ENCODE measurements at regions not wholly inside any gene's neighbourhood (a gene's known extent, or its start where the extent isn't known, plus 50 kb on each side); places are given as distances from the start of the nearest gene placed in this dataset.

DNA sequence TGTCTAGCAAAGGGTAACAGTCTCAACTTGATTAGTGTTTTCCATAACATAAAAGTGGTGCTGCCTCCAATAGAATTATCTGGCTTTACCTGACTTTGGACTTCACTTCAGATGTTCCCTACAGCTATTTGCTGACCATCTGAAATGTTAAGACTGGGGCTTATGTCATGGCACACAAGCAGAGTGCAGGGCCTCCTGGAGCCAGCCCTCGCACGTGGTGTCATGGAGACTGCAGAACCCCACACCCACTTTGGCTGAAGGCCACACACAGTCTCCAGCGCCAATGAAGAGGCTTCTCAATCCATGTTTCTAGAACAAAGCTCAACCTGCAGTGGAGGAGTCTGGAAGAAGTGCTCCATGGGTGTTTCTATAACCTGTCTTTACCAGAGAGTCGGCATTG is 169.6 kb upstream of the FRMD6 start:
- TF ChIP-seq SRF (IDR thresholded peaks at IDR 0.05; ENCODE audit: low read depth), result no peak
- no peak for TF ChIP-seq EZH2phosphoT487 (IDR thresholded peaks at IDR 0.05; ENCODE audit: borderline replicate concordance)
- no peak for TF ChIP-seq POLR2A (IDR thresholded peaks at IDR 0.05; ENCODE audit: borderline replicate concordance, extremely low read depth, insufficient read depth, insufficient read length)
- TF ChIP-seq YY1 (IDR thresholded peaks at IDR 0.05; ENCODE audit: extremely low read depth, insufficient replicate concordance, low read depth, low read length), result no peak
- TF ChIP-seq, protein P1, sequence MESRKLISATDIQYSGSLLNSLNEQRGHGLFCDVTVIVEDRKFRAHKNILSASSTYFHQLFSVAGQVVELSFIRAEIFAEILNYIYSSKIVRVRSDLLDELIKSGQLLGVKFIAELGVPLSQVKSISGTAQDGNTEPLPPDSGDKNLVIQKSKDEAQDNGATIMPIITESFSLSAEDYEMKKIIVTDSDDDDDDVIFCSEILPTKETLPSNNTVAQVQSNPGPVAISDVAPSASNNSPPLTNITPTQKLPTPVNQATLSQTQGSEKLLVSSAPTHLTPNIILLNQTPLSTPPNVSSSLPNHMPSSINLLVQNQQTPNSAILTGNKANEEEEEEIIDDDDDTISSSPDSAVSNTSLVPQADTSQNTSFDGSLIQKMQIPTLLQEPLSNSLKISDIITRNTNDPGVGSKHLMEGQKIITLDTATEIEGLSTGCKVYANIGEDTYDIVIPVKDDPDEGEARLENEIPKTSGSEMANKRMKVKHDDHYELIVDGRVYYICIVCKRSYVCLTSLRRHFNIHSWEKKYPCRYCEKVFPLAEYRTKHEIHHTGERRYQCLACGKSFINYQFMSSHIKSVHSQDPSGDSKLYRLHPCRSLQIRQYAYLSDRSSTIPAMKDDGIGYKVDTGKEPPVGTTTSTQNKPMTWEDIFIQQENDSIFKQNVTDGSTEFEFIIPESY (IDR thresholded peaks at IDR 0.05; ENCODE audit: extremely low read depth, insufficient replicate concordance, low read length), result no peak
- TF ChIP-seq, protein P2, sequence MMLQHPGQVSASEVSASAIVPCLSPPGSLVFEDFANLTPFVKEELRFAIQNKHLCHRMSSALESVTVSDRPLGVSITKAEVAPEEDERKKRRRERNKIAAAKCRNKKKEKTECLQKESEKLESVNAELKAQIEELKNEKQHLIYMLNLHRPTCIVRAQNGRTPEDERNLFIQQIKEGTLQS (IDR thresholded peaks at IDR 0.05), result no peak
- TF ChIP-seq EGR1 (IDR thresholded peaks at IDR 0.05; ENCODE audit: low read depth), result no peak
- TF ChIP-seq JUND (IDR thresholded peaks at IDR 0.05), result no peak
- no peak for TF ChIP-seq RAD21 (IDR thresholded peaks at IDR 0.05; ENCODE audit: low read depth)
- no peak for ATAC-seq
- Histone ChIP-seq H3K9me2 (ENCODE audit: insufficient read depth) (no peaks in the 10 kb centered on the region), H2AFZ (ENCODE audit: low read depth, low read length, poor library complexity, severe bottlenecking) (no peak overlapping the region), H3K27me3 (ENCODE audit: insufficient read depth, low read length) (no peaks in the 10 kb centered on the region), H3K4me1 (ENCODE audit: control insufficient read depth in 1 of 2, insufficient read depth in 2 of 2, low read length in 2 of 2) (no peaks in the 10 kb centered on the region), H3K9me3 (ENCODE audit: control insufficient read depth in 1 of 2, insufficient read depth in 1 of 2, low read depth in 1 of 2, low read length in 2 of 2) (no peaks in the 10 kb centered on the region), H3K36me3 (ENCODE audit: control insufficient read depth in 1 of 2, insufficient read depth in 2 of 2, low read length in 2 of 2) (no peaks in the 10 kb centered on the region), H3K27ac (ENCODE audit: low read depth, low read length) (no peak overlapping the region), H3K4me3 (replicated peaks in 1 of 2; ENCODE audit: low read depth in 1 of 2, low read length in 2 of 2) (no peak overlapping the region), H3K4me2 (ENCODE audit: low read length) (no peak overlapping the region), H3K9ac (ENCODE audit: low read length) (no peak overlapping the region), H4K20me1 (ENCODE audit: insufficient read depth) (no peaks in the 10 kb centered on the region), H3K79me2 (ENCODE audit: insufficient read depth, low read length) (no peaks in the 10 kb centered on the region)
- BruUV-seq (replicated peaks), result no TSS peak
- RAD21 ChIA-PET (ENCODE audit: low non-redundant PET in 1 of 2, low total read pairs in 2 of 2, uncharacterized antibody in 2 of 2, unreplicated experiment in 2 of 2), result no interaction called here
- intact Hi-C loops (cut with micrococcal nuclease), result no loop called here
- DNase-seq (ENCODE audit: low read depth, low spot score), result no peak
- POLR2A ChIA-PET, result no interaction called here
- CTCF ChIA-PET, result no interaction called here

DNA sequence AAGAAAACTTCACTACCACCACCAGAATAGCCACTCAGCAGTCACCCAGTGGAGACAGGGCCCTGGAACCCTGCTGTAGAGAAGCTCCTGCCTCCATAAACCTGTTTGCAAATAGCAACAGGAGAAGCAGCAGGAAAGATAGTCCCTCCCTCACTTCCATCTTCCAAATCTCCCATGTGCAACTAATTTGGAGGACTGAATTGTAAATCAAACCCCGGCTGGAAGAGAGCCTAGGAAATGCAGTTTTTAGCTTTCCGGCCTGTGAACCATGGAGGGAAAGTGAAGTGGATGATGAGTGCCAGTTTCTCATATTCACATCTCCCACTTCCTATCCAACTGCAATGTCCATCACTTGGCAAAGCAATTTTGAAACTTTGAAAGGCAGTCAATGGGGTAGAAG is 167.2 kb upstream of the FRMD6 start:
- POLR2A ChIA-PET, result no interaction called here
- TF ChIP-seq EZH2 (IDR thresholded peaks at IDR 0.05), result no peak
- TF ChIP-seq, protein P3, sequence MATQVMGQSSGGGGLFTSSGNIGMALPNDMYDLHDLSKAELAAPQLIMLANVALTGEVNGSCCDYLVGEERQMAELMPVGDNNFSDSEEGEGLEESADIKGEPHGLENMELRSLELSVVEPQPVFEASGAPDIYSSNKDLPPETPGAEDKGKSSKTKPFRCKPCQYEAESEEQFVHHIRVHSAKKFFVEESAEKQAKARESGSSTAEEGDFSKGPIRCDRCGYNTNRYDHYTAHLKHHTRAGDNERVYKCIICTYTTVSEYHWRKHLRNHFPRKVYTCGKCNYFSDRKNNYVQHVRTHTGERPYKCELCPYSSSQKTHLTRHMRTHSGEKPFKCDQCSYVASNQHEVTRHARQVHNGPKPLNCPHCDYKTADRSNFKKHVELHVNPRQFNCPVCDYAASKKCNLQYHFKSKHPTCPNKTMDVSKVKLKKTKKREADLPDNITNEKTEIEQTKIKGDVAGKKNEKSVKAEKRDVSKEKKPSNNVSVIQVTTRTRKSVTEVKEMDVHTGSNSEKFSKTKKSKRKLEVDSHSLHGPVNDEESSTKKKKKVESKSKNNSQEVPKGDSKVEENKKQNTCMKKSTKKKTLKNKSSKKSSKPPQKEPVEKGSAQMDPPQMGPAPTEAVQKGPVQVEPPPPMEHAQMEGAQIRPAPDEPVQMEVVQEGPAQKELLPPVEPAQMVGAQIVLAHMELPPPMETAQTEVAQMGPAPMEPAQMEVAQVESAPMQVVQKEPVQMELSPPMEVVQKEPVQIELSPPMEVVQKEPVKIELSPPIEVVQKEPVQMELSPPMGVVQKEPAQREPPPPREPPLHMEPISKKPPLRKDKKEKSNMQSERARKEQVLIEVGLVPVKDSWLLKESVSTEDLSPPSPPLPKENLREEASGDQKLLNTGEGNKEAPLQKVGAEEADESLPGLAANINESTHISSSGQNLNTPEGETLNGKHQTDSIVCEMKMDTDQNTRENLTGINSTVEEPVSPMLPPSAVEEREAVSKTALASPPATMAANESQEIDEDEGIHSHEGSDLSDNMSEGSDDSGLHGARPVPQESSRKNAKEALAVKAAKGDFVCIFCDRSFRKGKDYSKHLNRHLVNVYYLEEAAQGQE (IDR thresholded peaks at IDR 0.05; ENCODE audit: low read depth), result no peak
- TF ChIP-seq, protein P4, sequence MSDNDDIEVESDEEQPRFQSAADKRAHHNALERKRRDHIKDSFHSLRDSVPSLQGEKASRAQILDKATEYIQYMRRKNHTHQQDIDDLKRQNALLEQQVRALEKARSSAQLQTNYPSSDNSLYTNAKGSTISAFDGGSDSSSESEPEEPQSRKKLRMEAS (IDR thresholded peaks at IDR 0.05), result no peak
- TF ChIP-seq ZFX (IDR thresholded peaks at IDR 0.05), result no peak
- TF ChIP-seq ELF1 (IDR thresholded peaks at IDR 0.05; ENCODE audit: borderline replicate concordance, low read depth), result no peak
- TF ChIP-seq, protein P5, sequence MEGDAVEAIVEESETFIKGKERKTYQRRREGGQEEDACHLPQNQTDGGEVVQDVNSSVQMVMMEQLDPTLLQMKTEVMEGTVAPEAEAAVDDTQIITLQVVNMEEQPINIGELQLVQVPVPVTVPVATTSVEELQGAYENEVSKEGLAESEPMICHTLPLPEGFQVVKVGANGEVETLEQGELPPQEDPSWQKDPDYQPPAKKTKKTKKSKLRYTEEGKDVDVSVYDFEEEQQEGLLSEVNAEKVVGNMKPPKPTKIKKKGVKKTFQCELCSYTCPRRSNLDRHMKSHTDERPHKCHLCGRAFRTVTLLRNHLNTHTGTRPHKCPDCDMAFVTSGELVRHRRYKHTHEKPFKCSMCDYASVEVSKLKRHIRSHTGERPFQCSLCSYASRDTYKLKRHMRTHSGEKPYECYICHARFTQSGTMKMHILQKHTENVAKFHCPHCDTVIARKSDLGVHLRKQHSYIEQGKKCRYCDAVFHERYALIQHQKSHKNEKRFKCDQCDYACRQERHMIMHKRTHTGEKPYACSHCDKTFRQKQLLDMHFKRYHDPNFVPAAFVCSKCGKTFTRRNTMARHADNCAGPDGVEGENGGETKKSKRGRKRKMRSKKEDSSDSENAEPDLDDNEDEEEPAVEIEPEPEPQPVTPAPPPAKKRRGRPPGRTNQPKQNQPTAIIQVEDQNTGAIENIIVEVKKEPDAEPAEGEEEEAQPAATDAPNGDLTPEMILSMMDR (IDR thresholded peaks at IDR 0.05 in 2 of 3, conservative IDR thresholded peaks at IDR 0.05 in 1 of 3; ENCODE audit: borderline replicate concordance in 1 of 3, insufficient read depth in 1 of 3, low read depth in 2 of 3, low read length in 2 of 3), result no peak

More for the DNA sequence above, 167.2 kb upstream of the FRMD6 start:
- Histone ChIP-seq H3K27ac (ENCODE audit: low read depth, low read length) (no peak overlapping the region), H2AFZ (ENCODE audit: low read depth, low read length, poor library complexity, severe bottlenecking) (no peak overlapping the region), H3K4me1 (ENCODE audit: control insufficient read depth in 1 of 2, insufficient read depth in 2 of 2, low read length in 2 of 2) (no peaks in the 10 kb centered on the region), H3K9me2 (ENCODE audit: insufficient read depth) (no peaks in the 10 kb centered on the region), H3K4me2 (ENCODE audit: low read length) (no peak overlapping the region), H3K4me3 (replicated peaks in 1 of 2; ENCODE audit: low read depth in 1 of 2, low read length in 2 of 2) (no peak overlapping the region), H3K9me3 (ENCODE audit: control insufficient read depth in 1 of 2, insufficient read depth in 1 of 2, low read depth in 1 of 2, low read length in 2 of 2) (no peaks in the 10 kb centered on the region), H3K9ac (ENCODE audit: low read length) (no peak overlapping the region), H3K79me2 (ENCODE audit: insufficient read depth, low read length) (no peaks in the 10 kb centered on the region), H3K36me3 (ENCODE audit: control insufficient read depth in 1 of 2, insufficient read depth in 2 of 2, low read length in 2 of 2) (no peaks in the 10 kb centered on the region), H3K27me3 (ENCODE audit: insufficient read depth, low read length) (no peaks in the 10 kb centered on the region), H4K20me1 (ENCODE audit: insufficient read depth) (no peaks in the 10 kb centered on the region)
- CTCF ChIA-PET, result no interaction called here
- no peak for ATAC-seq
- intact Hi-C loops (cut with micrococcal nuclease), result no loop called here
- BruUV-seq (replicated peaks), result no TSS peak
- RAD21 ChIA-PET (ENCODE audit: low non-redundant PET in 1 of 2, low total read pairs in 2 of 2, uncharacterized antibody in 2 of 2, unreplicated experiment in 2 of 2), result no interaction called here
- DNase-seq (ENCODE audit: low read depth, low spot score), result no peak
